LNCaP clone FGC (cell line): ENCODE measurements at regions not wholly inside any gene's neighbourhood (a gene's known extent, or its start where the extent isn't known, plus 50 kb on each side); places are given as distances from the start of the nearest gene placed in this dataset.
A peak's percentile ranks its signal among the peaks of the same experiment; 100 is the strongest.

ENCODE experiments used
- DNase-seq: peaks from one replicate; pipeline ENCODE4 v3.0.0-alpha.2; 2011; ENCODE audit warnings: low read depth
- H3K4me3 ChIP-seq: 2 replicates; pipeline ENCODE4 v1.5.1; 2011; ENCODE audit warnings: mild to moderate bottlenecking, low read depth, low read length, control low read depth
- CTCF ChIP-seq: IDR thresholded peaks from 2 replicates; pipeline ENCODE4 v1.5.1; 2012; ENCODE audit warnings: mild to moderate bottlenecking; ENCODE audit not compliant: control insufficient read depth, insufficient read depth; ENCODE audit errors: extremely low read depth

DNA sequence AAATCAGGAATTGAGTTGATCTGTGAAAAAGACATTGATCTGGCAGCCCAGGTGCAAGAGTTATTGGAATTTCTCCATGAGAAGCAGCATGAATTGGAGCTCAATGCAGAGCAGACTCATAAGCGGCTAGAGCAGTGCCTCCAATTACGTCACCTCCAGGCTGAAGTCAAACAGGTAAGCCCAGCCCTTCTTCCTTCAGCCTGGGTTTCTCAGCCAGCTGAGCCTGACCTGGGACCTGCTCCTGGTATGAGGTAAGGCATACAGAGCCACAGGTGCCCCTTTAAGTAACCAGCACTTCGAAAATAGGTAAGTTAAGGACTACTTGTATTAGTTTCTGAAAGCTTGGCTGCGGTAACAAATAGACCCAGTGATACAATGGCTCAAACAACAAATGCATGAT is 307.4 kb upstream of the UMPS start:
- no peak for DNase-seq
- H3K4me3 ChIP-seq, result no peak overlapping the region
- no peak for TF ChIP-seq CTCF

- no peak for DNase-seq
- no peak for TF ChIP-seq CTCF
- no peak overlapping the region for H3K4me3 ChIP-seq
Measured at GRCh38 chr3:124424396-124424795, 305.9 kb upstream of the UMPS start.

GRCh38 chr3:124425972-124426371 is 304.3 kb upstream of the UMPS start:
- no peak for TF ChIP-seq CTCF
- DNase-seq, result no peak

DNA sequence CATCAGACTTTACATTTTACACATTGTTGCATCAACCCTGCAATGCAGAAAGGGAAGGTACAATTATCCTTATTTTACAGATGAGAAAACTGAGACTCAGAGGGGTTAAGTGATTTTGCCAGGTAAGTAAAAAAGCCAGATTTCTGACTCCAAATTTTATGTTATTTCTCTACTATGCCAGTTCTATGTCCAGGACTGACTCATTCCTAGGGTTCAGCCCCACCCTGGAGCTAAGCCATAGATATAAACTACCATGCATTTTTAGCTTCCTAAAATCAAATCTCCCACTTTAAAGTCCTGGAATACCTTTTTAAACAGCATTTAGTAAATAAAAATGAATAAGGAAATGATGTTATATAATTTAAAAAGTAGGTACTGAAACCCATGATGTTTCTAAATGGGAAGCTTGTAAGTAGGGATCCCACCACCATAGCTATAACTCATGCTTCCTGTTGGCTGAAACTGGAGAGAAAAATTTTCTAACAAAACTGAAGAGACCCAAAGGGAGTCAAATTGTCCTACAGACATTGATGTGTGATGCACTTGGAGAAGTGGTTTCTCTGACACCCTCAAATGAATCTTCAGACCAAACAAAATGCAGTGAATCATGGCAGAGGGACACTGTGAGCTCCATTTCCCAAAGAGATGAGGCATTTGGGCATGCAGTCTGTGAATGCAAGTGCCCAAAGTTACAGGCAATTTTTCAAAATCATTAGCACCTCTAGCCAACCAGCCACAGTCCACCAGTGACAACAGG is 301.7 kb upstream of the UMPS start:
- no peak overlapping the region for H3K4me3 ChIP-seq
- no peak for TF ChIP-seq CTCF
- DNase-seq, result no peak

More at GRCh38 chr3:124425972-124426371, 304.3 kb upstream of the UMPS start:
- no peak overlapping the region for H3K4me3 ChIP-seq

- no peak overlapping the region for H3K4me3 ChIP-seq
- TF ChIP-seq CTCF, result no peak
- DNase-seq, result peak; percentile 72
Measured at GRCh38 chr3:124429129-124429815, 301.0 kb upstream of the UMPS start.

DNA sequence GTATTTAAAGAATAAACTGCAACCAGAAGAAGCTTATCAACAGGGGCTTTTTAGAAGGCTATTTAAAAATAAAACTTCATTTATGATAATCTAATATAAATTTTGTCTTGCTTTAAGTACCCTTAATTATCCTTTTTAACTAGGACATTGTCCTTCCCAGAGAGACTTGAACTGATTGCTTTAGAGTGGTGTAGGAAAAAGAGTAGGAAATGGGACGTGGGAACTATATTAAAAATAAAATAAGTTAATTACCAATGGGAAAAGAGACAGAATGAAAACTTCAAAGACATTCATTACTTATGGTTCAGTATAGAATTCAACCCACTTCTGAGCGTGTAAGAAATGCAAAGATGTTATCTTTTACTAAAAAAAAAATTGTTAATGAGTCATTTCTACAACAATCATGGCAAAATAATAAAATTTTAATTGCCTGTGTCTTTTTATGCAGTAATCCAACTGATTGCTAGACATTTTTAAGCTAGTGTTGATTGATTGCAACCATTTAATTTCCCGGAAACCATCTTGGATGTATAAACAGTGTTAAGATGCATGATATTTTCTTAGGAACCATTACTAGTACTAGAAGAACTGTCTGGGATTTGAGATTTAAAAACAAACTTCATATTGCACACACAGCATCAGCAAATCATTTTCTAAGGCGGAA is 298.8 kb upstream of the UMPS start:
- no peak for TF ChIP-seq CTCF
- H3K4me3 ChIP-seq, result no peak overlapping the region
- no peak for DNase-seq

DNA sequence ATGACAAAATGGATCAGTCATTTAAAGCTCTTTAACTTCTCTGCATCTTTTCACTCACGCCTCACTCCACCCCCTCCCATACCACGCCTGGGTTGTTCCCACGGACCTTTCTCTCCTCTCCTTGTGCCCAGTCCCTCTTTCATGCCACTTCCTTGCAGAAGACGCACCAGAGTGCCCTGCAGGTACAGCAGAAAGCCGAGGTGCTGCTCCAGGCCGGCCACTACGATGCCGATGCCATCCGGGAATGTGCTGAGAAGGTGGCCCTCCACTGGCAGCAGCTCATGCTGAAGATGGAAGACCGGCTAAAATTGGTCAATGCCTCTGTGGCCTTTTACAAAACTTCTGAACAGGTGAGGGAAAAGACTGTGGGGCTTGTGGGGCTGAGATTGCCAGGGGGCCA is 296.1 kb upstream of the UMPS start:
- no peak for TF ChIP-seq CTCF
- DNase-seq, result no peak
- no peak overlapping the region for H3K4me3 ChIP-seq
